ENCODE measurements at regions not wholly inside any gene's neighbourhood (a gene's known extent, or its start where the extent isn't known, plus 50 kb on each side); places are given as distances from the start of the nearest gene placed in this dataset.

- TF ChIP-seq, protein P1, sequence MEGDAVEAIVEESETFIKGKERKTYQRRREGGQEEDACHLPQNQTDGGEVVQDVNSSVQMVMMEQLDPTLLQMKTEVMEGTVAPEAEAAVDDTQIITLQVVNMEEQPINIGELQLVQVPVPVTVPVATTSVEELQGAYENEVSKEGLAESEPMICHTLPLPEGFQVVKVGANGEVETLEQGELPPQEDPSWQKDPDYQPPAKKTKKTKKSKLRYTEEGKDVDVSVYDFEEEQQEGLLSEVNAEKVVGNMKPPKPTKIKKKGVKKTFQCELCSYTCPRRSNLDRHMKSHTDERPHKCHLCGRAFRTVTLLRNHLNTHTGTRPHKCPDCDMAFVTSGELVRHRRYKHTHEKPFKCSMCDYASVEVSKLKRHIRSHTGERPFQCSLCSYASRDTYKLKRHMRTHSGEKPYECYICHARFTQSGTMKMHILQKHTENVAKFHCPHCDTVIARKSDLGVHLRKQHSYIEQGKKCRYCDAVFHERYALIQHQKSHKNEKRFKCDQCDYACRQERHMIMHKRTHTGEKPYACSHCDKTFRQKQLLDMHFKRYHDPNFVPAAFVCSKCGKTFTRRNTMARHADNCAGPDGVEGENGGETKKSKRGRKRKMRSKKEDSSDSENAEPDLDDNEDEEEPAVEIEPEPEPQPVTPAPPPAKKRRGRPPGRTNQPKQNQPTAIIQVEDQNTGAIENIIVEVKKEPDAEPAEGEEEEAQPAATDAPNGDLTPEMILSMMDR (IDR thresholded peaks at IDR 0.05; ENCODE audit: low read length) = no peak
- TF ChIP-seq EZH2 (IDR thresholded peaks at IDR 0.05; ENCODE audit: borderline replicate concordance, low read length) = no peak
Measured at GRCh38 chr5:37945446-37945845, 105.6 kb upstream of the GDNF start.
